GM18505 (cell line): ENCODE measurements at regions not wholly inside any gene's neighbourhood (a gene's known extent, or its start where the extent isn't known, plus 50 kb on each side); places are given as distances from the start of the nearest gene placed in this dataset.

ENCODE experiments used
- ATAC-seq: cut with Tn5 transposase; IDR thresholded peaks from one replicate; pipeline ENCODE4 v1.9.1; 2021; ENCODE audit not compliant: unreplicated experiment
- POLR2A ChIP-seq: IDR thresholded peaks from 4 replicates; pipeline ENCODE4 v1.6.1; 2011; ENCODE audit warnings: borderline replicate concordance; ENCODE audit not compliant: insufficient read depth, insufficient read length; ENCODE audit errors: extremely low read depth

GRCh38 chr13:78409172-78409571, 194.2 kb downstream of the POU4F1 start:
- TF ChIP-seq POLR2A, result no peak
- no peak for ATAC-seq

DNA sequence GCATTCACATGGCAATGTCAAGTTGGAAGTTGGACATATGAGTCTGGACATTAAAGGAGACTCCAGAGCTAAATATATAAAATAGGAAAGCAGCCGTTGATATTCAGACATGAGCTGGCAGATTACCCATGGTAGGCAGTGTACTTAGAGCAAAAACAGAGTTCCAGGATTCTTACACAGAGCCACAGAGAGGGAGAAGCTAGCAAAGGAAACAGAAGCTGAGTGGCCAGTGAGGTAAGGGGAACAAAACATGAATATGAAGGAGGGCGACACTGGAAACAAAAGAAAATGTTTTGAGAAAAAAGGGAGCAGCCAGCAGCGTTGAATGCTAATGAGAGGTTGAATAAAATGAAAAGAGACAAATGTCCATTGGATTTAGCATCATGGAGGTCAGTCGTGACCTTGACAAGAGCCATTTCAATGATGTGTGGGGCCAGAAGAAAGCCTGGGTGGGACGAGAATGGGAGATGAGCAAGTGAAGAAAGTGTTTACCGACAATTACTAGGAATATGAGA, 198.4 kb downstream of the POU4F1 start:
- ATAC-seq, result no peak
- TF ChIP-seq POLR2A, result no peak

GRCh38 chr13:78402708-78403400, 200.5 kb downstream of the POU4F1 start:
- ATAC-seq, result no peak
- TF ChIP-seq POLR2A, result no peak

- ATAC-seq, result no peak
- no peak for TF ChIP-seq POLR2A
These were observed 201.3 kb downstream of the POU4F1 start for GRCh38 chr13:78401873-78402707.

- peak; percentile 97 for ATAC-seq
- no peak for TF ChIP-seq POLR2A
These were observed 204.5 kb downstream of the POU4F1 start for GRCh38 chr13:78398743-78399410.

DNA sequence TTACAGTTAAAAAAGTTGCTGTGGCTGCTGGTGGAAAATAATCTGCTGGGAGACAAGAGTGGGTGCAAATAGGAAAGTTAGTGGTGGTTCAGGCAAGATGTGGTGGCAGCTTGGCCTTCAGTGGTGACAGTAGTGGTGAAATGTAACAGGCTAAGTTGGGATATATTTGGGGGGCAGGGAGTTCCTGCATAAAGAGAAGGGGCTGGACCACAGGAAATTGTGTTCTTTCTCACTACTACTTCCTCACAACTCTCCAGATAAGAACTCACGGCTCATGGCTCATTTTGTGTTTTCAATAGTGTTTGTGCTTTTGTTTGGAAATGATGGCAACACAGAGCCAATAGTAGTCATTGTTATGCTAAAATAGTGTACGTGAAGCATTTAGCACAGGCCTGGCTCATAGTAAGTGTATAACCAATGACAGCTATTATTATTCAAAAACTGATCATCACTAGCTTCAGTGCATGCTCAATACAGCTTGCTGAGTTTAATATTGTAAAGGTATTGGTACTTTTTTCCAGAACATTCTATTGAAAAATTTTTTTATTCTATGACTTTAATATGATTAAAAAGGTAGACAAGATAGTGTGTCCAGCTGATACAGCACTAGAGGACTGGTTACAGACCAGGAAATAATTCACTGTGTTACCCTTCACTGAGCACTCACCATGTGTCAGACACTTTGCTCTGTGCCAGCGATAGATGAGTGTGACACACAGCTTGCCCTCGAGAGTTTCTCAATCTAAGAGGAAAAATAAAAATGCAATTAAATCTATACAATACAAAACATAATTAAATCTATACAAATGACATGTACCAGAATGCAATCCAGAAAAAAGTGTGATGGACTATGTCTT, 209.8 kb downstream of the POU4F1 start:
- ATAC-seq, result no peak

GRCh38 chr13:78383899-78384298, 219.5 kb downstream of the POU4F1 start:
- ATAC-seq, result no peak
- TF ChIP-seq POLR2A, result no peak

More for the DNA sequence above, 209.8 kb downstream of the POU4F1 start:
- no peak for TF ChIP-seq POLR2A

GRCh38 chr13:78383071-78383484, 220.3 kb downstream of the POU4F1 start:
- no peak for ATAC-seq
- no peak for TF ChIP-seq POLR2A

DNA sequence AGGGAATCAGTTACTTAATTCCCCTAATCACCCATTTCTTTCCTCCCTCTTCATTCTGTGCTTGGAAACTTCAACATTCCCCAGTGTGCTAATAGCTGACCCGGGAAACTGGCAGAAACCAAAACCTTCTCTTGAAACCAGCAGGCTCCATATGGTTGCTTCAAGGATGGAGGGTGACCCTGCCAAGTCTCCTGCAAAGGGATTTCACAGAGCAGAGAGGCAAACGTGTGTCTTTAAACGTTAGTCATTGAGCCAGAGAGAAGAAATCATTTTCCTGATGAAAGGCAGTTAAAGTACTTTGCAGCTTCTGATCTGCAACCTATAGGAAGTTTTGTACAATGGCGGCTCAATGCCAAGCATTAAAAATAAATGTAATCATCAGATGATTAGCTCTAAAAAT, 220.9 kb downstream of the POU4F1 start:
- ATAC-seq, result no peak
- TF ChIP-seq POLR2A, result no peak

DNA sequence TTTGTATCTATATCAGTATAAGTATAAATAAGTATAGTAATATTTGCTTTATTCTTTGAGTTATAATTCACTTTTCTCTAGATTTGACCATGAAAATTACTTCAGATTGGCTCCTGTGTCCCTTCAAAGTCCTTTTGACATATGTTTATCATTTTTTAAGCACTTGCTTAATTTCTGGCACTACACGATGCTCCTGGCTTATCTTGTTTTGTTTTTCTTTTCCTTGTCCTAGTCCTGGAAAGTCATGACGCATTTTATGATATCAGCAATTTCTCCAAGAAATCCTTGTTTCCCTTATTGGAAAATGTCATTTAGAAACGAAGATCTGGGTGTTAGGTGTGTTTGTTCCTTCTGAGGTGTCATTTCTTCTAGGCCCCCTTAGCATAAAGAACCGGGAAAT, 226.5 kb downstream of the POU4F1 start:
- no peak for TF ChIP-seq POLR2A
- no peak for ATAC-seq

DNA sequence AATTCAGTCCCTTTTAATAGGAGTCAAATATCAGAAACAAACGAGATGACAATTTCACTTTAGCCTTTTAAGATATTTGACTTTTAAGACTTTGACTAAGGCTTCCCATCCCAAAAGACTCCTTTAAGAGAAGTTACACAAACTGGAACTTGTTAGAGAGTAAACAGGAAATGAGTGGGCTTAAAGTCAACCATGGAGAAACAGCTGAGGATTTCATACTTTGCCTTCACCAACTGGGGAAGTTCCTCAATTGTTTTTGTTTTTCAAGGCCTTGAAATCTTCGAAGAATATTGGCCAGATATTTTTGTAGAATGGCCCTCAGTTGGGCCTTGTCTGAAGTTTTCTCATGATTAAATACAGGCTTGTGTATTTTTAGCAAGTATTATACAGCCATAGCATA, 227.3 kb downstream of the POU4F1 start:
- no peak for TF ChIP-seq POLR2A

GRCh38 chr13:78372581-78372980, 230.8 kb downstream of the POU4F1 start:
- no peak for TF ChIP-seq POLR2A
- ATAC-seq, result no peak

More for the DNA sequence above, 227.3 kb downstream of the POU4F1 start:
- ATAC-seq, result no peak
